Peyer's patch (tissue), 4 donors: ENCODE measurements at regions not wholly inside any gene's neighbourhood (a gene's known extent, or its start where the extent isn't known, plus 50 kb on each side); places are given as distances from the start of the nearest gene placed in this dataset.

Experiments used
- POLR2A ChIP-seq, 2 donors: fragments of 450-650 bp; IDR thresholded peaks; one replicate each; pipeline ENCODE4 v1.5.1; 2017; ENCODE audit warnings: antibody characterized with exemption in 2 of 2, mild to moderate bottlenecking in 2 of 2, moderate library complexity in 2 of 2
- TF ChIP-seq, protein P1 (sequence below), 6 experiments: fragments of 450-650 bp in 4 of 6; fragments of 200-600 bp in 2 of 6; sonication (generic) in 1 of 6; IDR thresholded peaks; one replicate each; pipeline ENCODE4 v1.5.1; 2017 to 2019; ENCODE audit warnings: antibody characterized with exemption in 6 of 6, mild to moderate bottlenecking in 3 of 6, moderate library complexity in 1 of 6

DNA sequence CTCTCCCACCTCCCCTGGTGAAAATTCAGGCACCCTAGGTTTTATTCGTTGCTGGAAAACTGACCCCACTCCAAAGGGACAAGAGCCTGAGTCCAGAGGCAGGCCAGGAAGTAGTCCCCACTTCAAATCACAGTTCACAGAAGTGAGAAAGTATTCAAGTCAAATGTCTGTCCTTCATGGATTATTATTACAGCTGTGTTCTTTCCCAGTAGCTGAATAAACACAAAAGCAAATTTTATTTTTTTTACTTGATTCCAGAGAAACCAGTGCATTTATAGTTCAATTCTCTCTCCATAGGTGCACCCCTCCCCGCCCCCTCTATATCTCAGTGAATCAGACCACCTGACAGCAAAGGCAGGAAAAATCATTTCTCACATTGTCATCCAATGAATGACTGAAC lies 113.8 kb upstream of the COL1A2 start:
- TF ChIP-seq POLR2A (IDR thresholded peaks at IDR 0.05) = no peak
- TF ChIP-seq, protein P1, sequence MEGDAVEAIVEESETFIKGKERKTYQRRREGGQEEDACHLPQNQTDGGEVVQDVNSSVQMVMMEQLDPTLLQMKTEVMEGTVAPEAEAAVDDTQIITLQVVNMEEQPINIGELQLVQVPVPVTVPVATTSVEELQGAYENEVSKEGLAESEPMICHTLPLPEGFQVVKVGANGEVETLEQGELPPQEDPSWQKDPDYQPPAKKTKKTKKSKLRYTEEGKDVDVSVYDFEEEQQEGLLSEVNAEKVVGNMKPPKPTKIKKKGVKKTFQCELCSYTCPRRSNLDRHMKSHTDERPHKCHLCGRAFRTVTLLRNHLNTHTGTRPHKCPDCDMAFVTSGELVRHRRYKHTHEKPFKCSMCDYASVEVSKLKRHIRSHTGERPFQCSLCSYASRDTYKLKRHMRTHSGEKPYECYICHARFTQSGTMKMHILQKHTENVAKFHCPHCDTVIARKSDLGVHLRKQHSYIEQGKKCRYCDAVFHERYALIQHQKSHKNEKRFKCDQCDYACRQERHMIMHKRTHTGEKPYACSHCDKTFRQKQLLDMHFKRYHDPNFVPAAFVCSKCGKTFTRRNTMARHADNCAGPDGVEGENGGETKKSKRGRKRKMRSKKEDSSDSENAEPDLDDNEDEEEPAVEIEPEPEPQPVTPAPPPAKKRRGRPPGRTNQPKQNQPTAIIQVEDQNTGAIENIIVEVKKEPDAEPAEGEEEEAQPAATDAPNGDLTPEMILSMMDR (IDR thresholded peaks at IDR 0.05) = no peak
